Neural cell (in vitro differentiated cells): ENCODE measurements at regions not wholly inside any gene's neighbourhood (a gene's known extent, or its start where the extent isn't known, plus 50 kb on each side); places are given as distances from the start of the nearest gene placed in this dataset.

Experiments
- H2AFZ ChIP-seq: fragments of 200-600, 300-800 bp; sonication (generic), shearing (Covaris generic); 2 replicates; pipeline ENCODE4 v1.6.0; 2014; ENCODE audit warnings: low read depth, mild to moderate bottlenecking, antibody characterized with exemption, low read length, moderate library complexity
- H3F3A ChIP-seq: fragments of 200-600 bp; shearing (Covaris generic); 2 replicates; pipeline ENCODE4 v1.6.1; 2016; ENCODE audit warnings: mild to moderate bottlenecking, moderate library complexity, mixed read lengths, antibody characterized with exemption, low read length; ENCODE audit not compliant: insufficient read depth, poor library complexity, severe bottlenecking
- H3K27ac ChIP-seq: fragments of 200-600, 300-800 bp; sonication (generic), shearing (Covaris generic); 2 replicates; pipeline ENCODE4 v1.5.1; 2014; ENCODE audit warnings: mild to moderate bottlenecking, low read length, moderate library complexity
- H3K27me3 ChIP-seq: fragments of 300-800, 200-600 bp; sonication (generic), shearing (Covaris generic); 2 replicates; pipeline ENCODE4 v1.6.0; 2014; ENCODE audit warnings: mild to moderate bottlenecking, low read depth, low read length, moderate library complexity; ENCODE audit not compliant: insufficient read depth
- H3K36me3 ChIP-seq: fragments of 300-800, 200-600 bp; sonication (generic), shearing (Covaris generic); 2 replicates; pipeline ENCODE4 v1.5.1; 2014; ENCODE audit warnings: mild to moderate bottlenecking, antibody characterized with exemption, low read length, moderate library complexity; ENCODE audit not compliant: insufficient read depth
- H3K4me2 ChIP-seq: fragments of 300-800, 200-600 bp; sonication (generic), shearing (Covaris generic); 2 replicates; pipeline ENCODE4 v1.6.0; 2014; ENCODE audit warnings: mild to moderate bottlenecking, low read length
- H3K4me3 ChIP-seq: fragments of 300-800, 200-600 bp; sonication (generic), shearing (Covaris generic); 2 replicates; pipeline ENCODE4 v1.5.1; 2014; ENCODE audit warnings: mild to moderate bottlenecking, low read length, moderate library complexity
- H3K79me2 ChIP-seq: fragments of 200-600 bp; shearing (Covaris generic); replicated peaks from 2 replicates; pipeline ENCODE4 v1.6.0; 2014; ENCODE audit warnings: mild to moderate bottlenecking, low read length, moderate library complexity; ENCODE audit not compliant: insufficient read depth
- H3K9ac ChIP-seq: fragments of 300-800, 200-600 bp; sonication (generic), shearing (Covaris generic); 2 replicates; pipeline ENCODE4 v1.6.1; 2016; ENCODE audit warnings: mild to moderate bottlenecking, low read length, mixed read lengths
- H3K9me2 ChIP-seq: fragments of 200-600 bp; shearing (Covaris generic); 2 replicates; pipeline ENCODE4 v1.6.1; 2016; ENCODE audit warnings: mild to moderate bottlenecking, low read length, mixed read lengths; ENCODE audit not compliant: insufficient read depth
- H3K9me3 ChIP-seq: fragments of 200-600, 300-800 bp; sonication (generic), shearing (Covaris generic); 2 replicates; pipeline ENCODE4 v1.6.1; 2016; ENCODE audit warnings: mild to moderate bottlenecking, mixed run types, low read length, moderate library complexity, mixed read lengths
- H4K20me1 ChIP-seq: fragments of 200-600 bp; shearing (Covaris generic); 2 replicates; pipeline ENCODE4 v1.6.1; 2016; ENCODE audit warnings: mild to moderate bottlenecking, mixed run types; ENCODE audit not compliant: insufficient read depth
- EP300 ChIP-seq: fragments of 450-650 bp; conservative IDR thresholded peaks from 2 replicates; pipeline ENCODE4 v1.6.1; 2014; ENCODE audit warnings: antibody characterized with exemption, mild to moderate bottlenecking, moderate library complexity; ENCODE audit not compliant: poor library complexity, severe bottlenecking
- EZH2 ChIP-seq: fragments of 200-600, 300-800 bp; shearing (Covaris generic), sonication (generic); IDR thresholded peaks from 2 replicates; pipeline ENCODE4 v1.6.1; 2014; ENCODE audit warnings: antibody characterized with exemption, low read length, borderline replicate concordance, mild to moderate bottlenecking; ENCODE audit not compliant: insufficient read depth, poor library complexity, severe bottlenecking
- MXI1 ChIP-seq: fragments of 450-650 bp; conservative IDR thresholded peaks from 2 replicates; pipeline ENCODE4 v1.6.1; 2014; ENCODE audit warnings: antibody characterized with exemption, mild to moderate bottlenecking; ENCODE audit not compliant: poor library complexity, severe bottlenecking
- POLR2AphosphoS5 ChIP-seq: IDR thresholded peaks from 2 replicates; pipeline ENCODE4 v1.6.1; 2012
- RAD21 ChIP-seq: fragments of 450-650 bp; conservative IDR thresholded peaks from 2 replicates; pipeline ENCODE4 v1.6.1; 2014; ENCODE audit warnings: antibody characterized with exemption, mild to moderate bottlenecking, moderate library complexity
- SMC3 ChIP-seq: fragments of 450-650 bp; conservative IDR thresholded peaks from 2 replicates; pipeline ENCODE4 v1.6.1; 2014; ENCODE audit warnings: antibody characterized with exemption, mild to moderate bottlenecking, moderate library complexity; ENCODE audit not compliant: poor library complexity
- TAF1 ChIP-seq: IDR thresholded peaks from 2 replicates; pipeline ENCODE4 v1.6.1; 2012; ENCODE audit warnings: low read depth
- TF ChIP-seq, protein P1 (sequence below): IDR thresholded peaks from 2 replicates; pipeline ENCODE4 v1.6.1; 2012; ENCODE audit warnings: borderline replicate concordance
- TF ChIP-seq, protein P2 (sequence below): fragments of 450-650 bp; IDR thresholded peaks from 2 replicates; pipeline ENCODE4 v1.5.1; 2014; ENCODE audit warnings: antibody characterized with exemption, mild to moderate bottlenecking, moderate library complexity; ENCODE audit not compliant: poor library complexity, severe bottlenecking

DNA sequence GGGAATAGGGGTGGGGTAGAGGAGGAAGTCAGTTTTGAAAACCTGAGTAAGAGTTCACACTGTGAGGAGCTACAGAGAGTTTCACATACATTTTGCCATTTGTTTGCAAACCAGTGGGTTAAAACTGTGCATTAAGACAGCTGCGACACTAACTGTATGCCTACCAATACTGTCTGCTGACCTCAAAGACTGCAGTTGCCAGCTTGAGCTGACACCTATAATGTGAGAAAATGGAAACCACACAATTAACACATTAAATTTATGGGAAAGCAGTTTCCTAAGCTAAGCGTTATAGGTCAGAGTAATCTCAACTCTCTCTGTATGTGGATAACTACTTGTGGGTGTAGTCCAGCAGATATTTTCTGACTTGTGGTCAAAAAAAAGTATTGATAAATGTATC is 756.6 kb upstream of the GCFC2 start:
- H2AFZ ChIP-seq, result no peak overlapping the region
- H3F3A ChIP-seq, result no peaks in the 10 kb centered on the region
- H3K4me3 ChIP-seq, result no peak overlapping the region
- no peaks in the 10 kb centered on the region for H4K20me1 ChIP-seq
- H3K36me3 ChIP-seq, result no peaks in the 10 kb centered on the region
- H3K9ac ChIP-seq, result no peak overlapping the region
- no peak overlapping the region for H3K4me2 ChIP-seq
- TF ChIP-seq SMC3, result no peak
- TF ChIP-seq RAD21, result no peak
- no peak for TF ChIP-seq EZH2
- TF ChIP-seq, protein P1, sequence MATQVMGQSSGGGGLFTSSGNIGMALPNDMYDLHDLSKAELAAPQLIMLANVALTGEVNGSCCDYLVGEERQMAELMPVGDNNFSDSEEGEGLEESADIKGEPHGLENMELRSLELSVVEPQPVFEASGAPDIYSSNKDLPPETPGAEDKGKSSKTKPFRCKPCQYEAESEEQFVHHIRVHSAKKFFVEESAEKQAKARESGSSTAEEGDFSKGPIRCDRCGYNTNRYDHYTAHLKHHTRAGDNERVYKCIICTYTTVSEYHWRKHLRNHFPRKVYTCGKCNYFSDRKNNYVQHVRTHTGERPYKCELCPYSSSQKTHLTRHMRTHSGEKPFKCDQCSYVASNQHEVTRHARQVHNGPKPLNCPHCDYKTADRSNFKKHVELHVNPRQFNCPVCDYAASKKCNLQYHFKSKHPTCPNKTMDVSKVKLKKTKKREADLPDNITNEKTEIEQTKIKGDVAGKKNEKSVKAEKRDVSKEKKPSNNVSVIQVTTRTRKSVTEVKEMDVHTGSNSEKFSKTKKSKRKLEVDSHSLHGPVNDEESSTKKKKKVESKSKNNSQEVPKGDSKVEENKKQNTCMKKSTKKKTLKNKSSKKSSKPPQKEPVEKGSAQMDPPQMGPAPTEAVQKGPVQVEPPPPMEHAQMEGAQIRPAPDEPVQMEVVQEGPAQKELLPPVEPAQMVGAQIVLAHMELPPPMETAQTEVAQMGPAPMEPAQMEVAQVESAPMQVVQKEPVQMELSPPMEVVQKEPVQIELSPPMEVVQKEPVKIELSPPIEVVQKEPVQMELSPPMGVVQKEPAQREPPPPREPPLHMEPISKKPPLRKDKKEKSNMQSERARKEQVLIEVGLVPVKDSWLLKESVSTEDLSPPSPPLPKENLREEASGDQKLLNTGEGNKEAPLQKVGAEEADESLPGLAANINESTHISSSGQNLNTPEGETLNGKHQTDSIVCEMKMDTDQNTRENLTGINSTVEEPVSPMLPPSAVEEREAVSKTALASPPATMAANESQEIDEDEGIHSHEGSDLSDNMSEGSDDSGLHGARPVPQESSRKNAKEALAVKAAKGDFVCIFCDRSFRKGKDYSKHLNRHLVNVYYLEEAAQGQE, result no peak
- TF ChIP-seq MXI1, result no peak
- TF ChIP-seq EP300, result no peak
- TF ChIP-seq, protein P2, sequence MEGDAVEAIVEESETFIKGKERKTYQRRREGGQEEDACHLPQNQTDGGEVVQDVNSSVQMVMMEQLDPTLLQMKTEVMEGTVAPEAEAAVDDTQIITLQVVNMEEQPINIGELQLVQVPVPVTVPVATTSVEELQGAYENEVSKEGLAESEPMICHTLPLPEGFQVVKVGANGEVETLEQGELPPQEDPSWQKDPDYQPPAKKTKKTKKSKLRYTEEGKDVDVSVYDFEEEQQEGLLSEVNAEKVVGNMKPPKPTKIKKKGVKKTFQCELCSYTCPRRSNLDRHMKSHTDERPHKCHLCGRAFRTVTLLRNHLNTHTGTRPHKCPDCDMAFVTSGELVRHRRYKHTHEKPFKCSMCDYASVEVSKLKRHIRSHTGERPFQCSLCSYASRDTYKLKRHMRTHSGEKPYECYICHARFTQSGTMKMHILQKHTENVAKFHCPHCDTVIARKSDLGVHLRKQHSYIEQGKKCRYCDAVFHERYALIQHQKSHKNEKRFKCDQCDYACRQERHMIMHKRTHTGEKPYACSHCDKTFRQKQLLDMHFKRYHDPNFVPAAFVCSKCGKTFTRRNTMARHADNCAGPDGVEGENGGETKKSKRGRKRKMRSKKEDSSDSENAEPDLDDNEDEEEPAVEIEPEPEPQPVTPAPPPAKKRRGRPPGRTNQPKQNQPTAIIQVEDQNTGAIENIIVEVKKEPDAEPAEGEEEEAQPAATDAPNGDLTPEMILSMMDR, result no peak
- no peak for TF ChIP-seq POLR2AphosphoS5
- TF ChIP-seq TAF1, result no peak
- H3K79me2 ChIP-seq, result no peaks in the 10 kb centered on the region
- H3K9me2 ChIP-seq, result no peaks in the 10 kb centered on the region
- no peak overlapping the region for H3K27ac ChIP-seq
- H3K27me3 ChIP-seq, result no peaks in the 10 kb centered on the region
- no peaks in the 10 kb centered on the region for H3K9me3 ChIP-seq

DNA sequence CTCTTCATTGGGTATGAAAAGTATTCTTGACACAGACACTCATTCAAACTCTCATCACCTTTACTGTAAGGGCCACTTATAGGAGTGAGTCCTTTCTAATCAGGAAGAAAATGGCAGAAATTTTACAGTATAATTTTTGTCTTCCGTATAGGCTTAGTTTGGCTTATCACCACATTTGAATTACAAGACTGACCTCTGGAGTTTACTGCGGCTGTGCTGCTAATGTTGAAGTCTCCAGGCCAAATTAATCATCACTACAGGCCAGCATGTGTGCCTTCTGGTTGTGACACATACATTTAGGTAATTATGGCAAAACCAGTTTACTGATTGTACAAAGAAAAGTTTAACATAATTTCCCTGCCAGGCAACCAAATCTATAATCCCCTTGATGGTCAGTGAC is 753.6 kb upstream of the GCFC2 start:
- no peaks in the 10 kb centered on the region for H3K27me3 ChIP-seq
- H3K4me3 ChIP-seq, result no peak overlapping the region

More for the DNA sequence above, 753.6 kb upstream of the GCFC2 start:
- H3K4me2 ChIP-seq, result no peak overlapping the region
- H3K9me3 ChIP-seq, result no peaks in the 10 kb centered on the region
- H3K9me2 ChIP-seq, result no peaks in the 10 kb centered on the region
- no peaks in the 10 kb centered on the region for H3F3A ChIP-seq
- no peak overlapping the region for H3K9ac ChIP-seq
- H3K27ac ChIP-seq, result no peak overlapping the region
- TF ChIP-seq POLR2AphosphoS5 (no peak), EP300 (no peak), SMC3 (no peak), EZH2 (no peak), RAD21 (no peak), TAF1 (no peak), MXI1 (no peak)
- TF ChIP-seq, protein P2, result no peak
- TF ChIP-seq, protein P1, result no peak
- H2AFZ ChIP-seq, result no peak overlapping the region
- no peaks in the 10 kb centered on the region for H4K20me1 ChIP-seq
- no peaks in the 10 kb centered on the region for H3K36me3 ChIP-seq
- no peaks in the 10 kb centered on the region for H3K79me2 ChIP-seq
